HK-2 (cell line): ENCODE measurements at regions not wholly inside any gene's neighbourhood (a gene's known extent, or its start where the extent isn't known, plus 50 kb on each side); places are given as distances from the start of the nearest gene placed in this dataset.

Source experiments
- DNase-seq: peaks from one replicate; pipeline ENCODE4 v3.0.0-alpha.2; 2018; ENCODE audit not compliant: unreplicated experiment

DNA sequence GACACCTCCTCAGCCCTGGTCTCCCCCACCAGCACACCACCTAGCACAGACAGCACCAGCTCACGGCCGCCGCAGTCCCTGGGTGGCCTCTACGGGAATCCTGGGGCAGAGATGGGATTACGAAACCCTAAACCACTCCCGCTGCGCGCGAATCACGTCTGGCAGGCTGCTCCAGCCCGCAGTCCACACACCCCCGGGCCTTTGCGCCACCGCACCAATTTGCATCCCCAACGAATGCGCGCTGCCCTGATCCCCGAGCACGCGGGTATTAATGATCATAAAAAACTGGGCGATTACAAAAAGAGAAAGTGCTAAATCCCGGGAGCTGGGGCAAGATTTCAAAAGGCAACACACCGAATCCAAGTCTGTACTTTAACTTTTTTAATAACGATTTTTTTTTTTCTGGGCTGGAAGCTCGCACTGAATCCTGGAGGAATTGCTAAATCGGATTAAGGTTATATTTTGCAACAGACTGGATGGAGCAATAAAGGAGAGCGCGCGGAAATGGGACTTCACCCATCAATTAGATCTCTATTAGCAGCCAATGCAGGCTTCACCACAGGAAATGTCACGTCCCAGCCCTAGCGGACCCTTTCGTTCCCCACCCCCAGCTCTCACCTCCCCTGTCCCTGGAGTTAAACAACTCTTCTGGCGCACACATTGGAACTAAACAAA, 69.8 kb upstream of the TMEM33 start:
- no peak for DNase-seq

- DNase-seq = no peak
Observed at GRCh38 chr4:41859087-41859486, 76.1 kb upstream of the TMEM33 start.

GRCh38 chr4:41857226-41857641, 78.0 kb upstream of the TMEM33 start:
- no peak for DNase-seq

- DNase-seq = no peak
Observed at GRCh38 chr4:41856797-41857196, 78.4 kb upstream of the TMEM33 start.

DNA sequence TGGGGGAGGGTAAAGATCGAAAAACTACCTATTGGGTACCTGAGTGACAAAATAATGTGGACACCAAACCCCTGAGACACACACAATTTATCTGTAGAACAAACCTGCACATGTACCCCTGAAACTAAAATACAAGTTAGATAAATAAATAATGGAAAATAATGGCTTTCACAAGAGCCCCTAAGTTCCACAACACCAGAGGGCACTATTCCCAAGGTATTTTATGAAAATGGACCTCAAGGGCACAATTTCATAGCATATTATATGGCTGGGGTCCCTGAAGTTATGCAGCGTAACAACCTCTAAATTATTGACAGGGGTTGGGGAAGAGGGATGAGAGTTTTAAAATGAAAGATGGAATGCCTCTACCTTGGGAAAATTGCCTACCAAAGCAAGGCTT, 81.3 kb upstream of the TMEM33 start:
- no peak for DNase-seq

DNA sequence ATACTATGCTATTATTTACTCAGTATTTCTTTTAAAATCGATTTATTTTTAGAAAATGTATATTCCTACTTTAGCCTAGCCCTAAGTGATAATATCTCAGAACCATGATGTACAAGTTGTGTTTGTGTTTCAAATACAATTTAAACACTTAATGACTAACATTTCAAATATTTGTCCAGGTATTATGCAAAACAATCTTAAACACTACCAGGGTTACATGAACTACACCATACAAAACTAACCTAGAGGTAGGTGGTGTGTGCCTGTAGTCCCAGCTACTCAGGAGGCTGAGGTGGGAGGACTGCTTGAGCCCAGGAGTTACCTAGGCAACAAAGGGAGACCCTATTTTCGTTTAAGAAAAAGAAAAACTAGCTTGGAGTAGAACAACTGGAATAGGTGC, 83.0 kb upstream of the TMEM33 start:
- no peak for DNase-seq

- no peak for DNase-seq
Observed at GRCh38 chr4:41851621-41852020, 83.6 kb upstream of the TMEM33 start.

DNA sequence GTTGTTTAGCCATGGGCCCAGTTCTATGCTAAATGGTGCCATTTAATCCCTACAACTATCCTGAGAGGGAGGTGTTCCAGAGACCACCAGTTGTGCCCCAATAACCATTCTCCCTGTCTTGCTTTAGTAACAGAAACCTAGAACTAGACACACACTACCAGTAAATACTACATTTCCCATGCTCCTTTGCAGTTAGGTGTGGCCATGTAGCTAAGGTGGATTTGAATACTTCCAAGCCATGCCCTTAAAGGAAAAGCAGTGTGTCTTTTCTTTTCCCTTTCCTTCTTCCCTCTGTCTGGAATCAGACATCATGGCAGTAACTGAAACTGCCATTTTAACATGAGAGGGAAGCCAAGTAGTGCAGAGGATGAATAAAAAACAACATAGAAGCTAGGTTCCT, 90.9 kb upstream of the TMEM33 start:
- DNase-seq = no peak

- no peak for DNase-seq
Observed at GRCh38 chr4:41839916-41840854, 91.7 kb upstream of the PHOX2B start.

DNA sequence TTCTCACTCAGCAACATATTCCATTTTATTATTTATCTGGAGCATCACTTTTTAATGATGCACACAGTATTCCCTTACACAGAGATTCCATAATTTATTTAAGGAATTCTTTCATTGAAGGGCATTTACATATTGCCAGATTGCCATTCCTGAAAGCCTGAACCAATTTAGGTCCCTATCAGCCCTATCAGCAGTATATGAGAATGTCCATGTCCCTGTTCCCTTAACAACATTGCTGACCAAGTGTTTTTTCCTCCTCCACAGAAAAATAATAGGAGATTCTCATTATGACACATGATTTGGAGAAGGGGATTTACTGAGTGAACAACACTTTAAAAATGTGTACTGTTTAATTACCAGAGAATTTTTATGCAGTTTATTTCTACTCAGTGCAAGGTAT, 90.1 kb upstream of the PHOX2B start:
- DNase-seq = no peak

DNA sequence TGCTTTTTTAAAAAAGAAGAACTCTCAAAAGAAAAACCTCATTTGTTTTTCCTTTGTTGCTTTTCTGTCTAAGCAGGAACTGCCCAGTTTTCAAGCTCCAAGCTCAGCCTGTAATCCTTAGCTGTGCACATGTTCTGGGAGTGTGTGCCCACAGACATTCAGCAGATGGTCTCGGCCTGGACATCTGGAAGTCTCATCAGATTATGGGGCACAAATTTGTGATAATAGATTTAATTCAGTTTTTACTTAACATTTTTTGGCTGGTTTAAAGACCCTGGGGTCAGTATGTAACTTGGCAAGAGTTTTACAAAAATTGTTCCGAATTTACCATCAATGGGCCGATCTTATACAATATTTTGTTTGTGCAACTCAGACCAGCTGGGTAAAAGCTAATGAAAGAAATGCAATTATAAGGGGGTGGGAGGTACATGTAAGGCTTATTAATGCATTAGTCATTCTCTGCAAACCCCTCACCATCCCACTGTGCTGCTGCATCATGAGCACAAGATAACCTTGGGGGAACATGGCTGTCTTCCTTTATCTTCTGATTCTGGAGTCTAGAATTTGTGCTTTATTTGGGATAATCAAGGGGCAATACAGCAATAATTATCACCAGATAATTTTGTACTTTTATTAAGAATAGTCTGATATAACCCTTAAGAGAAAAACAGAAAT, 86.9 kb upstream of the PHOX2B start:
- DNase-seq = no peak

- DNase-seq = no peak
Observed at GRCh38 chr4:41832961-41833360, 84.4 kb upstream of the PHOX2B start.

GRCh38 chr4:41822325-41822724, 73.8 kb upstream of the PHOX2B start:
- no peak for DNase-seq

DNA sequence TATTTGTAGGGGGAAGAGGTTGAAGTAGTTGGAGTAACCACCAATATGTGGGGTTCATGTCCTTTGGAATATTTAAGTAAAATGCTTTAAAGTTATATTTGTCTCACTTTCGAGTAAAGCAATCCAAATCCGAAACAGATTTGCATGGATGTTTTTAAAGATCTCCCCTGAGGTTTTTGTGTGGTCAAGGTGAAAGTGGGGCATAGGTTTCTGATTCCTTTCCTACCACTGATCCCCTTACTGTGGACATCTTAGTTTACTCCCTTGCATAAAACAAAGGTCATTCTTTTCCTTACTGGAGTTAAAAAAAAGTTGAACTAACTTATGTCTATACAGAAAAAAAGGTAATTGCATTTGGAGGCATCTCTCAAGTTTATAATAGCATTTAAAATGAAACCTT, 71.9 kb upstream of the PHOX2B start:
- no peak for DNase-seq

GRCh38 chr4:41819621-41820020, 71.1 kb upstream of the PHOX2B start:
- DNase-seq = no peak

DNA sequence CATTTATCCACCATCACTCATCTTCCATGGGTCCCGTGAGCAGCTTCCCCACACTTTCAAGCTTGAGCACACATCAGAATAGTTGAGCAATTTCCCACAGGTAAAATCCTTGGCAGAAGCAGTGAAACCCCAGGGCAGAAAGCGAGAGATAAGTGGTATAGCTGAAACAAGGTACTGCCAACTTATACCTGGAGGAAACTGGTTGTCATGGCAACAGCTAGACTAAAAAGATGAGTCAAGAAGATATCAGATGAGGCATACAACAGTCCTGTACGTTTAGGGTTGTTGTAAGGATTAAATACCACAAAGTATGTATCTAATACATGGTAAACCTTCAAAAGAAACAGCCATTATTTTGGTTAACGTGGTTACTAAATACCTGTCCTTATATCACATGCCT, 66.9 kb upstream of the PHOX2B start:
- no peak for DNase-seq

DNA sequence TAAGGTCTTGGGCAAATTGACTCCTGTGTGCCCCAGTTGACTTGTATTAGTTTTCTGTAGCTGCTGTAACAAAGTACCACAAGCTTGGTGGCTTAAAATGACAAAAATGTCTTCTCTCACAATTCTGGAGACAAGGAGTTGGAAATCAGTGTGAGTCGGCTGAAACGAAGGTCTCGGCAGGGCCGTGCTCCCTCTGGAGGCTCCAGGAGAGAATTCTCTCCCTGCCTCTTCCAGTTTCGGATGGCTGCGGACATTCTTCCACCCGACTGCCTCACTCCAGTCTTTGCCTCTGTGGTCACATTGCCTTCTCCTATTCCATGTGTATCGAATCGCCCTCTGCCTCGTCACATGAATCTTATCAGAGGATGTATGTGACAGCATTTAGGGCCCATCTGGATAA, 66.0 kb upstream of the PHOX2B start:
- peak; percentile 3 for DNase-seq

GRCh38 chr4:41806807-41807206, 58.3 kb upstream of the PHOX2B start:
- no peak for DNase-seq

GRCh38 chr4:41802590-41802989, 54.1 kb upstream of the PHOX2B start:
- DNase-seq = no peak

GRCh38 chr4:41799126-41799525, 50.6 kb upstream of the PHOX2B start:
- no peak for DNase-seq
